Neural cell (in vitro differentiated cells): ENCODE measurements at regions not wholly inside any gene's neighbourhood (a gene's known extent, or its start where the extent isn't known, plus 50 kb on each side); places are given as distances from the start of the nearest gene placed in this dataset.

Experiments used
- H2AFZ ChIP-seq: fragments of 200-600, 300-800 bp; sonication (generic), shearing (Covaris generic); 2 replicates; pipeline ENCODE4 v1.6.0; 2014; ENCODE audit warnings: low read depth, mild to moderate bottlenecking, antibody characterized with exemption, low read length, moderate library complexity
- H3F3A ChIP-seq: fragments of 200-600 bp; shearing (Covaris generic); 2 replicates; pipeline ENCODE4 v1.6.1; 2016; ENCODE audit warnings: mild to moderate bottlenecking, moderate library complexity, mixed read lengths, antibody characterized with exemption, low read length; ENCODE audit not compliant: insufficient read depth, poor library complexity, severe bottlenecking
- H3K27ac ChIP-seq: fragments of 200-600, 300-800 bp; sonication (generic), shearing (Covaris generic); 2 replicates; pipeline ENCODE4 v1.5.1; 2014; ENCODE audit warnings: mild to moderate bottlenecking, low read length, moderate library complexity
- H3K27me3 ChIP-seq: fragments of 300-800, 200-600 bp; sonication (generic), shearing (Covaris generic); 2 replicates; pipeline ENCODE4 v1.6.0; 2014; ENCODE audit warnings: mild to moderate bottlenecking, low read depth, low read length, moderate library complexity; ENCODE audit not compliant: insufficient read depth
- H3K36me3 ChIP-seq: fragments of 300-800, 200-600 bp; sonication (generic), shearing (Covaris generic); 2 replicates; pipeline ENCODE4 v1.5.1; 2014; ENCODE audit warnings: mild to moderate bottlenecking, antibody characterized with exemption, low read length, moderate library complexity; ENCODE audit not compliant: insufficient read depth
- H3K4me2 ChIP-seq: fragments of 300-800, 200-600 bp; sonication (generic), shearing (Covaris generic); 2 replicates; pipeline ENCODE4 v1.6.0; 2014; ENCODE audit warnings: mild to moderate bottlenecking, low read length
- H3K4me3 ChIP-seq: fragments of 300-800, 200-600 bp; sonication (generic), shearing (Covaris generic); 2 replicates; pipeline ENCODE4 v1.5.1; 2014; ENCODE audit warnings: mild to moderate bottlenecking, low read length, moderate library complexity
- H3K79me2 ChIP-seq: fragments of 200-600 bp; shearing (Covaris generic); replicated peaks from 2 replicates; pipeline ENCODE4 v1.6.0; 2014; ENCODE audit warnings: mild to moderate bottlenecking, low read length, moderate library complexity; ENCODE audit not compliant: insufficient read depth
- H3K9ac ChIP-seq: fragments of 300-800, 200-600 bp; sonication (generic), shearing (Covaris generic); 2 replicates; pipeline ENCODE4 v1.6.1; 2016; ENCODE audit warnings: mild to moderate bottlenecking, low read length, mixed read lengths
- H3K9me2 ChIP-seq: fragments of 200-600 bp; shearing (Covaris generic); 2 replicates; pipeline ENCODE4 v1.6.1; 2016; ENCODE audit warnings: mild to moderate bottlenecking, low read length, mixed read lengths; ENCODE audit not compliant: insufficient read depth
- H3K9me3 ChIP-seq: fragments of 200-600, 300-800 bp; sonication (generic), shearing (Covaris generic); 2 replicates; pipeline ENCODE4 v1.6.1; 2016; ENCODE audit warnings: mild to moderate bottlenecking, mixed run types, low read length, moderate library complexity, mixed read lengths
- H4K20me1 ChIP-seq: fragments of 200-600 bp; shearing (Covaris generic); 2 replicates; pipeline ENCODE4 v1.6.1; 2016; ENCODE audit warnings: mild to moderate bottlenecking, mixed run types; ENCODE audit not compliant: insufficient read depth
- CTCF ChIP-seq: fragments of 450-650 bp; IDR thresholded peaks from 2 replicates; pipeline ENCODE4 v1.5.1; 2014; ENCODE audit warnings: antibody characterized with exemption, mild to moderate bottlenecking, moderate library complexity; ENCODE audit not compliant: poor library complexity, severe bottlenecking
- EP300 ChIP-seq: fragments of 450-650 bp; conservative IDR thresholded peaks from 2 replicates; pipeline ENCODE4 v1.6.1; 2014; ENCODE audit warnings: antibody characterized with exemption, mild to moderate bottlenecking, moderate library complexity; ENCODE audit not compliant: poor library complexity, severe bottlenecking
- EZH2 ChIP-seq: fragments of 200-600, 300-800 bp; shearing (Covaris generic), sonication (generic); IDR thresholded peaks from 2 replicates; pipeline ENCODE4 v1.6.1; 2014; ENCODE audit warnings: antibody characterized with exemption, low read length, borderline replicate concordance, mild to moderate bottlenecking; ENCODE audit not compliant: insufficient read depth, poor library complexity, severe bottlenecking
- MXI1 ChIP-seq: fragments of 450-650 bp; conservative IDR thresholded peaks from 2 replicates; pipeline ENCODE4 v1.6.1; 2014; ENCODE audit warnings: antibody characterized with exemption, mild to moderate bottlenecking; ENCODE audit not compliant: poor library complexity, severe bottlenecking
- POLR2AphosphoS5 ChIP-seq: IDR thresholded peaks from 2 replicates; pipeline ENCODE4 v1.6.1; 2012
- RAD21 ChIP-seq: fragments of 450-650 bp; conservative IDR thresholded peaks from 2 replicates; pipeline ENCODE4 v1.6.1; 2014; ENCODE audit warnings: antibody characterized with exemption, mild to moderate bottlenecking, moderate library complexity
- REST ChIP-seq: IDR thresholded peaks from 2 replicates; pipeline ENCODE4 v1.6.1; 2012; ENCODE audit warnings: borderline replicate concordance
- SMC3 ChIP-seq: fragments of 450-650 bp; conservative IDR thresholded peaks from 2 replicates; pipeline ENCODE4 v1.6.1; 2014; ENCODE audit warnings: antibody characterized with exemption, mild to moderate bottlenecking, moderate library complexity; ENCODE audit not compliant: poor library complexity
- TAF1 ChIP-seq: IDR thresholded peaks from 2 replicates; pipeline ENCODE4 v1.6.1; 2012; ENCODE audit warnings: low read depth

GRCh38 chr10:130656187-130656575 lies 520.0 kb downstream of the GLRX3 start:
- H3K9me3 ChIP-seq, result no peaks in the 10 kb centered on the region
- H3K9ac ChIP-seq, result no peak overlapping the region
- TF ChIP-seq EP300, result no peak
- TF ChIP-seq CTCF, result no peak
- TF ChIP-seq TAF1, result no peak
- TF ChIP-seq SMC3, result no peak
- no peak for TF ChIP-seq EZH2
- no peak for TF ChIP-seq RAD21
- H3K4me2 ChIP-seq, result no peak overlapping the region
- no peaks in the 10 kb centered on the region for H3K27me3 ChIP-seq
- no peaks in the 10 kb centered on the region for H3K79me2 ChIP-seq
- H3F3A ChIP-seq, result no peaks in the 10 kb centered on the region
- H3K4me3 ChIP-seq, result no peak overlapping the region
- no peaks in the 10 kb centered on the region for H4K20me1 ChIP-seq
- H3K9me2 ChIP-seq, result no peaks in the 10 kb centered on the region
- H3K36me3 ChIP-seq, result no peaks in the 10 kb centered on the region
- no peak overlapping the region for H2AFZ ChIP-seq
- no peak overlapping the region for H3K27ac ChIP-seq

- H3K9me3 ChIP-seq, result no peaks in the 10 kb centered on the region
- H2AFZ ChIP-seq, result no peak overlapping the region
- H3K27ac ChIP-seq, result no peak overlapping the region
- no peaks in the 10 kb centered on the region for H3K9me2 ChIP-seq
- TF ChIP-seq EZH2 (no peak), POLR2AphosphoS5 (no peak), SMC3 (no peak), EP300 (no peak), REST (no peak), CTCF (no peak), MXI1 (no peak), TAF1 (no peak), RAD21 (no peak)
- no peaks in the 10 kb centered on the region for H3F3A ChIP-seq
- no peak overlapping the region for H3K4me2 ChIP-seq
- no peak overlapping the region for H3K4me3 ChIP-seq
- no peak overlapping the region for H3K9ac ChIP-seq
- H3K79me2 ChIP-seq, result no peaks in the 10 kb centered on the region
- no peaks in the 10 kb centered on the region for H3K36me3 ChIP-seq
- no peaks in the 10 kb centered on the region for H4K20me1 ChIP-seq
- no peaks in the 10 kb centered on the region for H3K27me3 ChIP-seq
Measured at GRCh38 chr10:130656582-130657133, 520.5 kb downstream of the GLRX3 start.
